ENCODE measurements at regions not wholly inside any gene's neighbourhood (a gene's known extent, or its start where the extent isn't known, plus 50 kb on each side); places are given as distances from the start of the nearest gene placed in this dataset.

- POLR2A ChIA-PET, result interaction anchor here (0.6 to 2.1 kb wide), 5 partner anchors 11 to 672 kb away, joined by 3 to 4 read pairs (median 4); partner anchors contain the start of gene STK11IP
These were observed 641.9 kb downstream of the SLC4A3 start for GRCh38 chr2:220269367-220269766.

GRCh38 chr2:220270481-220271070 is 643.1 kb downstream of the SLC4A3 start:
- no peak for TF ChIP-seq CTCF (IDR thresholded peaks at IDR 0.05; ENCODE audit: unreplicated experiment)
- intact Hi-C loops (cut with micrococcal nuclease), result no loop called here
- H3K36me3 Mint-ChIP-seq (ENCODE audit: insufficient read depth, unreplicated experiment), result no peaks in the 10 kb centered on the region
- no peaks in the 10 kb centered on the region for H3K9me3 Mint-ChIP-seq (ENCODE audit: unreplicated experiment)
- H3K4me1 Mint-ChIP-seq (ENCODE audit: insufficient read depth, unreplicated experiment), result peaks cover 8% of the 10 kb centered on the region
- CTCF ChIA-PET, result interaction anchor here (0.6 kb wide), 1 partner anchor 59 kb away, joined by 3 read pairs; no protein-coding TSS in a partner anchor
- H3K4me3 Mint-ChIP-seq (ENCODE audit: unreplicated experiment), result no peak overlapping the region
- no peak overlapping the region for H3K27ac Mint-ChIP-seq (ENCODE audit: low read depth, unreplicated experiment)
- POLR2A ChIA-PET, result interaction anchor here (0.7 to 2.1 kb wide), 8 partner anchors 9 to 673 kb away, joined by 3 to 4 read pairs (median 3); partner anchors contain the start of gene STK11IP
- H3K27me3 Mint-ChIP-seq (ENCODE audit: insufficient read depth, unreplicated experiment), result no peaks in the 10 kb centered on the region
- DNase-seq (ENCODE audit: unreplicated experiment), result peak; percentile 25
- BruUV-seq (replicated peaks), result no TSS peak

More at GRCh38 chr2:220269367-220269766, 641.9 kb downstream of the SLC4A3 start:
- no peaks in the 10 kb centered on the region for H3K36me3 Mint-ChIP-seq (ENCODE audit: insufficient read depth, unreplicated experiment)
- no TSS peak for BruUV-seq (replicated peaks)
- no peaks in the 10 kb centered on the region for H3K4me1 Mint-ChIP-seq (ENCODE audit: insufficient read depth, unreplicated experiment)
- no peak for TF ChIP-seq CTCF (IDR thresholded peaks at IDR 0.05; ENCODE audit: unreplicated experiment)
- H3K9me3 Mint-ChIP-seq (ENCODE audit: unreplicated experiment), result no peaks in the 10 kb centered on the region
- no peak overlapping the region for H3K4me3 Mint-ChIP-seq (ENCODE audit: unreplicated experiment)
- intact Hi-C loops (cut with micrococcal nuclease), result no loop called here
- H3K27me3 Mint-ChIP-seq (ENCODE audit: insufficient read depth, unreplicated experiment), result no peaks in the 10 kb centered on the region
- no peak overlapping the region for H3K27ac Mint-ChIP-seq (ENCODE audit: low read depth, unreplicated experiment)
- no peak for DNase-seq (ENCODE audit: unreplicated experiment)
- CTCF ChIA-PET, result interaction anchor here (0.6 kb wide), 1 partner anchor 189 kb away, joined by 3 read pairs; no protein-coding TSS in a partner anchor

- no peaks in the 10 kb centered on the region for H3K9me3 Mint-ChIP-seq (ENCODE audit: unreplicated experiment)
- no peak overlapping the region for H3K4me3 Mint-ChIP-seq (ENCODE audit: unreplicated experiment)
- ChIA-PET CTCF (interaction anchor here (0.6 to 0.9 kb wide), 2 partner anchors 22 to 1685 kb away, joined by 3 to 4 read pairs; no protein-coding TSS in a partner anchor), POLR2A (no interaction called here)
- intact Hi-C loops (cut with micrococcal nuclease), result no loop called here
- peaks cover 28% of the 10 kb centered on the region for H3K4me1 Mint-ChIP-seq (ENCODE audit: insufficient read depth, unreplicated experiment)
- DNase-seq (ENCODE audit: unreplicated experiment), result no peak
- no peak overlapping the region for H3K27ac Mint-ChIP-seq (ENCODE audit: low read depth, unreplicated experiment)
- peaks cover 6% of the 10 kb centered on the region for H3K36me3 Mint-ChIP-seq (ENCODE audit: insufficient read depth, unreplicated experiment)
- no TSS peak for BruUV-seq (replicated peaks)
- H3K27me3 Mint-ChIP-seq (ENCODE audit: insufficient read depth, unreplicated experiment), result no peaks in the 10 kb centered on the region
- no peak for TF ChIP-seq CTCF (IDR thresholded peaks at IDR 0.05; ENCODE audit: unreplicated experiment)
These were observed 645.2 kb downstream of the SLC4A3 start for GRCh38 chr2:220272656-220273055.

GRCh38 chr2:220273082-220273481 is 645.7 kb downstream of the SLC4A3 start:
- CTCF ChIA-PET, result no interaction called here
- TF ChIP-seq CTCF (IDR thresholded peaks at IDR 0.05; ENCODE audit: unreplicated experiment), result no peak
- Mint-ChIP-seq H3K9me3 (ENCODE audit: unreplicated experiment) (no peaks in the 10 kb centered on the region), H3K36me3 (ENCODE audit: insufficient read depth, unreplicated experiment) (peaks cover 6% of the 10 kb centered on the region), H3K4me3 (ENCODE audit: unreplicated experiment) (no peak overlapping the region), H3K27ac (ENCODE audit: low read depth, unreplicated experiment) (no peak overlapping the region), H3K27me3 (ENCODE audit: insufficient read depth, unreplicated experiment) (no peaks in the 10 kb centered on the region), H3K4me1 (ENCODE audit: insufficient read depth, unreplicated experiment) (peaks cover 32% of the 10 kb centered on the region)
- POLR2A ChIA-PET, result no interaction called here
- no peak for DNase-seq (ENCODE audit: unreplicated experiment)
- BruUV-seq (replicated peaks), result no TSS peak
- intact Hi-C loops (cut with micrococcal nuclease), result no loop called here
